PFSK-1 (cell line): ENCODE measurements at regions not wholly inside any gene's neighbourhood (a gene's known extent, or its start where the extent isn't known, plus 50 kb on each side); places are given as distances from the start of the nearest gene placed in this dataset.

Experiments used
- FOXP2 ChIP-seq: optimal IDR thresholded peaks from 2 replicates; pipeline ENCODE3; 2011; ENCODE audit warnings: borderline replicate concordance, control low read depth, inconsistent platforms; ENCODE audit not compliant: insufficient read depth; ENCODE audit errors: extremely low read length, extremely low read depth
- POLR2AphosphoS5 ChIP-seq: IDR thresholded peaks from 2 replicates; pipeline ENCODE4 v1.6.1; 2012; ENCODE audit warnings: low read depth, mild to moderate bottlenecking, control low read depth, low read length, moderate library complexity
- REST ChIP-seq, 2 experiments: IDR thresholded peaks; 2 replicates each; pipeline versions ENCODE4 v1.6.1 to v1.8.0; 2011 to 2012; ENCODE audit warnings: low read depth in 2 of 2, low read length in 2 of 2, control low read depth in 1 of 2, inconsistent platforms in 1 of 2, mild to moderate bottlenecking in 1 of 2, moderate library complexity in 1 of 2; ENCODE audit not compliant: insufficient read depth in 1 of 2
- SIN3A ChIP-seq: IDR thresholded peaks from 2 replicates; pipeline ENCODE4 v1.6.1; 2012; ENCODE audit warnings: mild to moderate bottlenecking, low read length, moderate library complexity, borderline replicate concordance; ENCODE audit not compliant: insufficient read depth
- TAF1 ChIP-seq: IDR thresholded peaks from 2 replicates; pipeline ENCODE4 v1.6.1; 2012; ENCODE audit warnings: low read length, control low read depth, borderline replicate concordance; ENCODE audit not compliant: insufficient read depth

GRCh38 chr3:5542472-5542871, 355.0 kb downstream of the EDEM1 start:
- no peak for TF ChIP-seq SIN3A
- TF ChIP-seq TAF1, result no peak
- no peak for TF ChIP-seq POLR2AphosphoS5

GRCh38 chr3:5543047-5543446, 355.5 kb downstream of the EDEM1 start:
- no peak for TF ChIP-seq POLR2AphosphoS5
- TF ChIP-seq TAF1, result no peak

- no peak for TF ChIP-seq POLR2AphosphoS5
- TF ChIP-seq FOXP2, result no peak
- TF ChIP-seq REST (IDR thresholded peaks at IDR 0.05; ENCODE audit: insufficient read depth in 1 of 2, low read depth in 2 of 2, low read length in 2 of 2), result no peak
- no peak for TF ChIP-seq SIN3A
- no peak for TF ChIP-seq TAF1
These were observed 358.2 kb downstream of the EDEM1 start for GRCh38 chr3:5545719-5546118.

DNA sequence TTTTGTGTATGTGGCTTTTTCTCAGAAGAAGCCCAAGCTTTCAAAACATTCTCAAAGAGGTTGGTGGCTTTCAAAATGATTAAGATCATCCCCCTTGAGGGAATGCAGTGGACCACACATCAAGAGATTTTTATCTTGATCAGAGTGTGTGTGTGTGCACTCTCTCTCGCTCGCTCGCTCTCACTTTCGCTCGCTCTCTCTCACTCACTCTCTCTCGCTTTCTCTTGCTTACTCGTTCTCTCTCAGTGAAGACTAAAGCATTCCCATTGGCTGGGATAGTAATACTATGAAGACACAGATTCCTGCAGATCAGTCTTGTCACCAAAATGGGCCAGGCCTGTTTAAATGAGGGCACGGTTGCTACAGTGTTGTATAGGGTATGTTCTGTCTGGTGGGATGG, 365.7 kb downstream of the EDEM1 start:
- TF ChIP-seq SIN3A (no peak), FOXP2 (no peak), REST (IDR thresholded peaks at IDR 0.05; ENCODE audit: insufficient read depth in 1 of 2, low read depth in 2 of 2, low read length in 2 of 2) (no peak), TAF1 (no peak), POLR2AphosphoS5 (no peak)

GRCh38 chr3:5554245-5554747, 366.8 kb downstream of the EDEM1 start:
- TF ChIP-seq TAF1, result no peak
- no peak for TF ChIP-seq REST (IDR thresholded peaks at IDR 0.05; ENCODE audit: insufficient read depth in 1 of 2, low read depth in 2 of 2, low read length in 2 of 2)
- no peak for TF ChIP-seq FOXP2
- TF ChIP-seq SIN3A, result no peak
- no peak for TF ChIP-seq POLR2AphosphoS5

DNA sequence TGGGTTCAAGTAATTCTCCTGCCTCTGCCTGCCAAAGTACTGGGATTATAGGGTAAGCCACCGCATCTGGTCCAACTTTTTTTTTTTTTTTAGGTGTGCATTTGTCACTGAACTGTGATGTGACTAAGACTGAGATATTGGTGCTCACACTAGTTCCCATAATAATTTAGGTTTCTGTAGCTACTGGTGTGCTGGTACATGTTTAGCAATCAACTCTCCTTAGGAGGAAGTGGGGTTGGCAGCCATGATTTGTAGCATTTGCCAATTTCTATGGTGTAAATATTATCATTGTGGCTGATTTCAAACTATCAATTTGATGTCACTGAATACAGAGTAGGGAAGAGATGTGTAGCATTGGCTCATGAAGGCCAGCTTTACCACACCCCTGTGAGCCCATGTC, 372.7 kb downstream of the EDEM1 start:
- TF ChIP-seq REST (IDR thresholded peaks at IDR 0.05; ENCODE audit: insufficient read depth in 1 of 2, low read depth in 2 of 2, low read length in 2 of 2) (no peak), POLR2AphosphoS5 (no peak), TAF1 (no peak), SIN3A (no peak), FOXP2 (no peak)
